HEK293T (cell line): ENCODE measurements at regions not wholly inside any gene's neighbourhood (a gene's known extent, or its start where the extent isn't known, plus 50 kb on each side); places are given as distances from the start of the nearest gene placed in this dataset.

Experiments
- BHLHE40 ChIP-seq: fragments of 450-650 bp; IDR thresholded peaks from 2 replicates; pipeline ENCODE4 v1.6.1; 2016; ENCODE audit warnings: mild to moderate bottlenecking, moderate library complexity, borderline replicate concordance
- LEF1 ChIP-seq: fragments of 450-650 bp; IDR thresholded peaks from 2 replicates; pipeline ENCODE4 v1.6.1; 2017; ENCODE audit warnings: mild to moderate bottlenecking, borderline replicate concordance
- NFRKB ChIP-seq: fragments of 450-650 bp; IDR thresholded peaks from 2 replicates; pipeline ENCODE4 v1.6.1; 2016; ENCODE audit warnings: mild to moderate bottlenecking, moderate library complexity
- SP1 ChIP-seq: fragments of 450-650 bp; IDR thresholded peaks from 2 replicates; pipeline ENCODE4 v1.6.1; 2017
- TARDBP ChIP-seq: fragments of 450-650 bp; IDR thresholded peaks from 2 replicates; pipeline ENCODE4 v1.6.1; 2016

DNA sequence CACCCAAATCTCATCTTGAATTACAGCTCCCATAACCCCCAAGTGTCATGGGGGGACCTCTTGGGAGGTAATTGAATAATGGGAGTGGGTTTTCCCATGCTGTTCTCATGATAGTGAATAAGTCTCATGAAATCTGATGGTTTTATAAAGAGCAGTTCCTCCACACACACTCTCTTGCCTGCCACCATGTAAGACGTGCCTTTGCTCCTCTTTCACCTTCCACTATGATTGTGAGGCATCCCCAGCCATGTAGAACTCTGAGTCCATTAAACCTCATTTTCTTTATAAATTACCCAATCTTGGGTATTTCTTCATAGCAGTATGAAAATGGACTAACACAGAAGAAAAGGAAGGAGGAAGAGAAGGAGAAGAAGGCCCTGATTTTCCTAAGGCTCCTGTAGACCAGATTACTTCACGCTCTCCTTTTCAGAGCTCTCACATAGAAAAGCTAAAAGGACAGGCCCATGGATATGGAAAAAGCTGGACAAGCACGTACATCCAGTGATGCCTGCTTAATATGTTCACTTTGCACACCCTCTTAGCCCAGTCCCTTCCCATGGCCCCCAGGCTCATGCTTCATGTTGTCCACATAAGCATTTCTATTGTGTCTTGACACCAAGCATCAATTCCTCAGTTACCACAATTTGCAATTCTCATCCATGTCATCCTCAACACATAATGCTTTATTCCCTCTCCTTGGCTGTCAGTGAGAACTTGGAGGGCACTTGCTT lies 354.8 kb downstream of the CD83 start:
- TF ChIP-seq LEF1 (no peak), SP1 (no peak), BHLHE40 (no peak), NFRKB (no peak), TARDBP (no peak)
